Suprapubic skin (tissue), 4 donors: ENCODE measurements at regions not wholly inside any gene's neighbourhood (a gene's known extent, or its start where the extent isn't known, plus 50 kb on each side); places are given as distances from the start of the nearest gene placed in this dataset.

Experiments used
- DNase-seq, 2 donors: peaks; one replicate each; pipeline ENCODE4 v3.0.0-alpha.2; 2019; ENCODE audit warnings: low spot score in 2 of 2
- H3K27ac ChIP-seq: fragments of 200-600 bp; sonication (generic); one replicate; pipeline ENCODE4 v1.5.1; 2019
- H3K27me3 ChIP-seq: fragments of 200-600 bp; sonication (generic); one replicate; pipeline ENCODE4 v1.5.1; 2019
- H3K36me3 ChIP-seq: fragments of 200-600 bp; sonication (generic); one replicate; pipeline ENCODE4 v1.5.1; 2019
- H3K4me1 ChIP-seq: fragments of 200-600 bp; sonication (generic); one replicate; pipeline ENCODE4 v1.5.1; 2019
- H3K4me3 ChIP-seq: fragments of 200-600 bp; sonication (generic); one replicate; pipeline ENCODE4 v1.5.1; 2019; ENCODE audit warnings: mild to moderate bottlenecking
- H3K9me3 ChIP-seq: fragments of 200-600 bp; sonication (generic); one replicate; pipeline ENCODE4 v1.5.1; 2019
- CTCF ChIP-seq, 2 donors: fragments of 200-600 bp in 1 of 2; fragments of 450-650 bp in 1 of 2; sonication (generic) in 1 of 2; IDR thresholded peaks; one replicate each; pipeline ENCODE4 v1.5.1; 2016 to 2019; ENCODE audit warnings: antibody characterized with exemption in 2 of 2, mild to moderate bottlenecking in 1 of 2, moderate library complexity in 1 of 2
- EP300 ChIP-seq: sonication (generic); formaldehyde crosslinking; IDR thresholded peaks from one replicate; pipeline ENCODE4 v1.6.1; 2017; ENCODE audit warnings: antibody characterized with exemption
- POLR2A ChIP-seq, 2 donors: fragments of 450-650 bp; IDR thresholded peaks; one replicate each; pipeline ENCODE4 v1.6.1; 2017; ENCODE audit warnings: antibody characterized with exemption in 2 of 2, mild to moderate bottlenecking in 2 of 2, moderate library complexity in 2 of 2
- POLR2AphosphoS5 ChIP-seq, 3 donors: sonication (generic); formaldehyde crosslinking; IDR thresholded peaks; one replicate each; pipeline ENCODE4 v1.6.1; 2017; ENCODE audit warnings: antibody characterized with exemption in 3 of 3
- WGBS: methylation state at CpG from one replicate; pipeline ENCODE4 v1.1.5; 2018; 5-methylcytosine and 5-hydroxymethylcytosine counted together

GRCh38 chr9:79026316-79026715, 545.4 kb upstream of the TLE4 start:
- WGBS = 8% methylated on average over 3 of the region's 3 CpGs
- no peaks in the 10 kb centered on the region for H3K9me3 ChIP-seq
- H3K36me3 ChIP-seq = no peaks in the 10 kb centered on the region
- H3K4me3 ChIP-seq = no peak overlapping the region
- no peaks in the 10 kb centered on the region for H3K4me1 ChIP-seq
- DNase-seq = no peak
- H3K27me3 ChIP-seq = no peaks in the 10 kb centered on the region
- TF ChIP-seq POLR2AphosphoS5 (IDR thresholded peaks at IDR 0.05) (no peak), EP300 (no peak), CTCF (IDR thresholded peaks at IDR 0.05) (no peak), POLR2A (IDR thresholded peaks at IDR 0.05) (no peak)
- no peak overlapping the region for H3K27ac ChIP-seq

- Histone ChIP-seq H3K27me3 (no peaks in the 10 kb centered on the region), H3K9me3 (no peaks in the 10 kb centered on the region), H3K36me3 (no peaks in the 10 kb centered on the region), H3K4me1 (no peaks in the 10 kb centered on the region), H3K4me3 (no peak overlapping the region), H3K27ac (no peak overlapping the region)
- 41% methylated on average over 3 of the region's 3 CpGs for WGBS
- TF ChIP-seq POLR2A (IDR thresholded peaks at IDR 0.05) (no peak), CTCF (IDR thresholded peaks at IDR 0.05) (no peak), POLR2AphosphoS5 (IDR thresholded peaks at IDR 0.05) (no peak), EP300 (no peak)
- no peak for DNase-seq
Observed at GRCh38 chr9:79028101-79028500, 543.7 kb upstream of the TLE4 start.

- Histone ChIP-seq H3K27me3 (no peaks in the 10 kb centered on the region), H3K4me1 (no peaks in the 10 kb centered on the region), H3K36me3 (no peaks in the 10 kb centered on the region), H3K27ac (no peak overlapping the region), H3K4me3 (no peak overlapping the region), H3K9me3 (no peaks in the 10 kb centered on the region)
- WGBS = 96% methylated on average over 4 of the region's 4 CpGs
- no peak for DNase-seq
- TF ChIP-seq POLR2A (IDR thresholded peaks at IDR 0.05) (no peak), CTCF (IDR thresholded peaks at IDR 0.05) (no peak), POLR2AphosphoS5 (IDR thresholded peaks at IDR 0.05) (no peak)
Observed at GRCh38 chr9:79034583-79034982, 537.2 kb upstream of the TLE4 start.

DNA sequence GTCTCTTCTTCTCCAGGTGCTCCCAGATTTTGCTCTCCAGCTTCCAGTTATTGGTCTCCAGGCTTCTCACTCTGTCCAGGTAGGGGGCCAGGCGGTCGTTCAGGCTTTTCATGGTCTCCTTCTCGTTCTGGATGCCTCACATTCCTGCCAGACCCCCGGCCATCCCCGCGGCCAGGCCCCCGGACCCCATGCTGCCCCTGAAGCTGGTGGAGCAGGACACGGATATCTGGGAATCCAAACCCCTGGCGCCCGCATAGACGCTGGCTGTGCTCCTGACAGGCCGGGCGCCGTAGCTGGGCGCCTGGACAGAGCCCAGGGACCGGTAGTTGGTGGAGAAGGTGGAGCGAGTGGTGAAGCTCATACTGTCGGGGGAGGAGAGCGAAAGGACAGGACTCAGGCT, 534.4 kb upstream of the TLE4 start:
- H3K27me3 ChIP-seq = no peaks in the 10 kb centered on the region
- no peak for DNase-seq
- H3K36me3 ChIP-seq = no peaks in the 10 kb centered on the region
- H3K27ac ChIP-seq = no peak overlapping the region
- H3K4me3 ChIP-seq = no peak overlapping the region
- 94% methylated on average over 19 of the region's 19 CpGs for WGBS
- H3K4me1 ChIP-seq = no peaks in the 10 kb centered on the region
- H3K9me3 ChIP-seq = no peaks in the 10 kb centered on the region
- TF ChIP-seq EP300 (no peak), POLR2A (IDR thresholded peaks at IDR 0.05) (no peak), POLR2AphosphoS5 (IDR thresholded peaks at IDR 0.05) (no peak), CTCF (IDR thresholded peaks at IDR 0.05) (no peak)

- Histone ChIP-seq H3K4me3 (no peak overlapping the region), H3K27me3 (no peaks in the 10 kb centered on the region), H3K36me3 (no peaks in the 10 kb centered on the region), H3K27ac (no peak overlapping the region), H3K9me3 (no peaks in the 10 kb centered on the region), H3K4me1 (no peaks in the 10 kb centered on the region)
- no peak for DNase-seq
- WGBS = 54% methylated on average over 2 of the region's 2 CpGs
- TF ChIP-seq POLR2A (IDR thresholded peaks at IDR 0.05) = no peak
- TF ChIP-seq CTCF (IDR thresholded peaks at IDR 0.05) = no peak
- TF ChIP-seq EP300 = no peak
- no peak for TF ChIP-seq POLR2AphosphoS5 (IDR thresholded peaks at IDR 0.05)
Observed at GRCh38 chr9:79040671-79041070, 531.1 kb upstream of the TLE4 start.
